GM12891 (cell line): ENCODE measurements at regions not wholly inside any gene's neighbourhood (a gene's known extent, or its start where the extent isn't known, plus 50 kb on each side); places are given as distances from the start of the nearest gene placed in this dataset.

Experiments used
- DNase-seq: peaks from one replicate; pipeline ENCODE4 v3.0.0; 2011; ENCODE audit warnings: low spot score; ENCODE audit not compliant: insufficient read length
- FAIRE-seq: peaks from 2 replicates; lab custom pipeline; 2011; peaks lifted over from hg19 to GRCh38; lab: Jason Lieb, UNC
- PAX5 ChIP-seq: IDR thresholded peaks from 2 replicates; pipeline ENCODE4 v1.6.1; 2011; ENCODE audit warnings: low read length, moderate library complexity, mild to moderate bottlenecking; ENCODE audit not compliant: insufficient read depth, severe bottlenecking
- POLR2A ChIP-seq: IDR thresholded peaks from 2 replicates; pipeline ENCODE4 v1.6.1; 2011; ENCODE audit warnings: low read depth, low read length, control low read depth
- POLR2AphosphoS5 ChIP-seq: IDR thresholded peaks from 2 replicates; pipeline ENCODE4 v1.6.1; 2011; ENCODE audit warnings: low read depth, low read length, control low read depth
- POU2F2 ChIP-seq: IDR thresholded peaks from 2 replicates; pipeline ENCODE4 v1.6.1; 2011; ENCODE audit warnings: low read depth, mild to moderate bottlenecking, control low read depth, low read length, moderate library complexity
- SPI1 ChIP-seq: IDR thresholded peaks from 2 replicates; pipeline ENCODE4 v1.6.1; 2011; ENCODE audit warnings: low read depth, low read length, control low read depth
- TAF1 ChIP-seq: IDR thresholded peaks from 2 replicates; pipeline ENCODE4 v1.6.1; 2011; ENCODE audit warnings: low read depth, low read length, control low read depth

DNA sequence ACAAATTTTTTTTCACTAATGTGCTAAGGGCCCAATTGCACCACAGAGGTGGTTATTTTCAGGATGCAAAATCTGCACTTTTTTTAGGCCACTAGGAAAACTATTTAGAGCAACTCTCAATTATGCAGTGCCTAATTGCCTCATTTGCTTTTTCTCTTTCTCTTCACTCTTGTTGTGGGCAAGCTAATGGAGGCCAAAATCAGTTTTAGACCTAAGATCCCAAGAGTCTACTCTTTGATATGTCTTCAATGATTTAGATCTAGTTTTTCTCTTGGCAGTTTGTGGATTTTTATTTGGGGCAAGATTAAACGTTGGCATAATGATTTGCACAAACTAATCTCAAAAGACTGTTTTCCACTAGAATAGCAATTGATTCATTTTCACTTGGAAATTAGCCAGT, 1996.9 kb downstream of the LRRC4C start:
- TF ChIP-seq POLR2A: no peak
- TF ChIP-seq TAF1: no peak
- TF ChIP-seq SPI1: no peak
- TF ChIP-seq POLR2AphosphoS5: no peak
- no peak for TF ChIP-seq POU2F2
- no peak for TF ChIP-seq PAX5
- FAIRE-seq (no peak), DNase-seq (no peak)

DNA sequence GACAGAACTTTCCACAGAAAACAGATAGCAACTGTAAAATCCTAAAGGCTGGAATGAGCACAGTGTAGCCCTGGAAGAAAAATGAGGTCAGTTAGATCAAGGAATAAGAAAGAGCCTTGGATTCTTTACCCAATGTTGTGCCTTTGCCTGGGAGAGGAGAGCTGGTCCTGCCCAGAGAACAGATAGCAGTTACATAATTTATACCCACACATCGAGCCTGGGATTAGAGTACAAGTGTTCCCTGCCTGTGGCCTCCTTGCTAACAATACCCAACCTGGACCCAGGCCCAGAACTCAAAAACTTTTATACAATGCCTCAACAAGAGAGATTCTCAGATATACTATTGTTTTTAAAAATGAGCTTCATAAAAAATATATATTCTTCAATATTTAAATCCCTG, 1998.4 kb downstream of the LRRC4C start:
- DNase-seq (no peak), FAIRE-seq (no peak)
- TF ChIP-seq TAF1 (no peak), POU2F2 (no peak), POLR2A (no peak), SPI1 (no peak), POLR2AphosphoS5 (no peak), PAX5 (no peak)

DNA sequence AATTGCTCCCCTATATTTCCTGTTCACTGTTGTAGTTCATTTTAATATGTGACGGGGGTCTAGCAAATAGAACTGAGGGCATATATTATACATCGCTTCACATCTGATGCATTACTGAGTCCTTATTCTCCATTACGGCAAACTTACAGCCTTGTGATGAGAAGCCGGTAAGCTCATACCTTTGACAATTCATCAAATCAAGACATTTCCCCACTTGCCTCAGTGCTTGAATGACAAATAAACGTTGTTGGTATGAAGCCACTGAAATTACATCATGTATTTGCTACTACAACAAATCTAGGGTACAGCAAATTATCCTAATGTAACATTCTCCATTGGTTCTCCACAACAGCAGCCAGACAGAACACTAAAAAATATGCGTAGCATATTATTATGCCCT, 1999.8 kb downstream of the LRRC4C start:
- no peak for DNase-seq
- FAIRE-seq: no peak
- TF ChIP-seq POLR2AphosphoS5 (no peak), POLR2A (no peak), PAX5 (no peak), SPI1 (no peak), TAF1 (no peak), POU2F2 (no peak)

DNA sequence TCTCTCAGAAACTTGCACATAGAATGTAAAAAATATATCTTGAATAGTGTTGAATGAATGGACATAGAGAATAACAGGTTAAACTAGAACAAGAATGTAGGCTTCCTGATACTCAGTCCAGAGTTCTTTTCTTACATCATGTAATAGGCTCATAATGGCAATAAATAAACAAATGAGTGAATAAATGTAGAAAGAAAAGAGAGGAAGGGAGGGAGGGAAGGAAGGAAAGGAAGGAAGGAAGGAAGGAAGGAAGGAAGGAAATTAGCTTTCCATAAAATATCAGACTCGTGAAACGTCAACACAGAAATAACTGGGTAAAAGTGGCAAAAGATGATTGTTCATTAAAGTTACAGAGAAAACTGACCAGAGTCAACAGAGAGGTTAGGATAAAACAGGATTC, 2001.0 kb downstream of the LRRC4C start:
- no peak for FAIRE-seq
- TF ChIP-seq SPI1: no peak
- no peak for TF ChIP-seq PAX5
- TF ChIP-seq POLR2AphosphoS5: no peak
- no peak for TF ChIP-seq TAF1
- TF ChIP-seq POLR2A: no peak
- TF ChIP-seq POU2F2: no peak
- no peak for DNase-seq

DNA sequence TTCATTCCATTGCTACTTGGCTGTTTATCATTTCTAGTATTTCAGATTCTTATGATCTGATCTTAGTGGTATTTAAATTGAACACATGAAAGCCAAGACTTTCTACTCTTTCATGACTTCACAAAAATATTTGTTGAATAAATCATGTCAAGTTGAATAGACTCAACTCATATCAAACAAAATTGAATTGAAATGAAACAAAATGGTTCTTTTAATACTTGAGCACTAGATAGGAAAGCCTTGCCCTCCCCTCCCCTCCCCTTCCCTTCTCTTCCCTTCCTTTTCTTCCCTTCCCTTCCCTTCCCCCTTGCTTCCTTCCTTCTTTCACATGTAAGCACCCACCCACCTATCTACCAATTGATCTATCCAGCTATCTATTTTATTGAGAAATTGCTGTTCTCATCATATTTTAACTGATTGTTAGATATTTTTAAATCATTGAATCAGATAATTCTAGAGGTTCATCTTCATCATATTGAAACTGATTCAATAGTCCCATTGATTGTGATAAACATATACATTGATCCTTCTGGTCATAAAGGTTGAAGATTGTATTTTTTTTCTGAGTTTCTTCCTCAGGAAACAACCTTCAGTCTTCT, 2015.9 kb downstream of the LRRC4C start:
- no peak for FAIRE-seq
- DNase-seq: no peak
- TF ChIP-seq PAX5: no peak
- no peak for TF ChIP-seq POU2F2
- no peak for TF ChIP-seq POLR2A
- no peak for TF ChIP-seq SPI1
- TF ChIP-seq TAF1: no peak
- no peak for TF ChIP-seq POLR2AphosphoS5

DNA sequence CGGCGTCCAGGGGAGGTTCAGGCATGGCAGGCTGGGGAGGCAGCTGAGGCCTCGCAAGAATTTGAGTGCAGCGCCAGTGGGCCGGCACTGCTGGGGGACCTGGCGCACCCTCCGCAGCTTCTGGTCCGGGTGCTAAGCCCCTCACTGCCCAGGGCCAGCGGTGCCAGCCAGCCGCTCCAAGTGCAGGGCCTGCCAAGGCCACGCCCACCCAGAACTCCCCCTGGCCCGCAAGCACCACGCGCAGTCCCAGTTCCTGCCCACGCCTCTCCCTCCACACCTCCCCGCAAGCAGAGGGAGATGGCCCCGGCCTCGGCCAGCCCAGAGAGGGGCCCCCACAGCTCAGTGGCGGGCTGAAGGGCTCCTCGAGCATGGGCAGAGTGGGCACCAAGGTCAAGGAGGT, 2017.3 kb downstream of the LRRC4C start:
- FAIRE-seq (no peak), DNase-seq (no peak)
- no peak for TF ChIP-seq TAF1
- no peak for TF ChIP-seq POU2F2
- no peak for TF ChIP-seq SPI1
- TF ChIP-seq POLR2A: no peak
- TF ChIP-seq PAX5: no peak
- no peak for TF ChIP-seq POLR2AphosphoS5

DNA sequence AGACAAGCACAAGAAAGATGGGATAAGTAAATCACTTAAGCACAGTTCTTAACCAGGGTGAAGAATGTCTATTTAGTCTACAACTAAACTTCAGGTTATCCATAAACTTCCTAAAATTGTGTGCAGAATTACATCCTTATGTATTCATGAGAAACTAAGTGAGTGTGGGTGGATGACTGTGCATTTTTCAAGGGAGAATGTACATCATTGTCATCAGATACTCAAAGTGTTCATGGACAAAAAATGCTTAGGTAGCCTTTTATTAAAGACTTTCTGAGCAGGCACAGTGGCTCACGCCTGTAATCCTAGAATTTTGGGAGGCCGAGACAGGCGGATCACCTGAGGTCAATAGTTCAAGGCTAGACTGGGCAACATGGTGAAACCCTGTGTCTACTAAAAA, 2023.8 kb downstream of the LRRC4C start:
- TF ChIP-seq PAX5 (no peak), TAF1 (no peak), POLR2A (no peak), SPI1 (no peak), POU2F2 (no peak), POLR2AphosphoS5 (no peak)
- FAIRE-seq (no peak), DNase-seq (no peak)

DNA sequence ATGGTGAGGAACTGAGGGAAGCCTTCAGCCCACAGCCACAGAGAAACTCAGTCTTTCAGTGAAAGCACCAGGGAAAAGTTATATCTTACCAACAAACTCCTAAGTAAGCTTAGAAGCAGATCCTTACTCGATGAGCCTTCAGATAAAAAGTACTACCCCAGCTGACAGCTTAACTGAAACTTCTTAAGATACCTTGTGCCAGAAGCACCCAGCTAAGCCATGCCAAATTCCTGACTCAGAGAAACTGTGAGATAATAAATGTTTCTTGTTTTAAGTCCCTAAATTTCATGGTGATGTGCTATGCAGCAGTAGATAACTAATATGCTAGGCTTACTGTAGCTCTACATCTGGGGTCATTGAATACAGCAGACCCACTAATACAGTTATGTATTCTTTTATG, 2025.0 kb downstream of the LRRC4C start:
- FAIRE-seq (no peak), DNase-seq (no peak)
- TF ChIP-seq PAX5: no peak
- no peak for TF ChIP-seq POU2F2
- TF ChIP-seq POLR2A: no peak
- TF ChIP-seq POLR2AphosphoS5: no peak
- no peak for TF ChIP-seq TAF1
- no peak for TF ChIP-seq SPI1

DNA sequence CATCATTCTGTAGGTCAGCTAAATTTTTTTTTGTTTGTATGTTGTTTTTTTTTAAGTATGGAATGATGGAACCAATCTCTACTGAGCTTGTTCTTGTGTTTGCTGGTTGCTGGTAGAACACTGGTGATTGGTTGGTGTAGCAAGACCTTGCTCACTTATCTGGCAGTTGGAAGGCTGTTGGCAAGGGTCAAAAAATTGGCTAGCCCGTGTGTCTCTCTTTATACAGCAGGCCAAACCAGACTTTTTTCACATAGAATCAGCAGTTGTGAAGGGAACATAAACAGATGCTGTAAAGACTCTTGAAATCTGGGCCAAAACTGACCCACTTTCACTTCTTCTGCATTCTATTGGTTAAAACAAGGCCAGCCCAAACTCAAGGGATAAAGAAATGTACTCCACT, 2026.5 kb downstream of the LRRC4C start:
- FAIRE-seq (no peak), DNase-seq (no peak)
- no peak for TF ChIP-seq PAX5
- no peak for TF ChIP-seq POU2F2
- no peak for TF ChIP-seq SPI1

DNA sequence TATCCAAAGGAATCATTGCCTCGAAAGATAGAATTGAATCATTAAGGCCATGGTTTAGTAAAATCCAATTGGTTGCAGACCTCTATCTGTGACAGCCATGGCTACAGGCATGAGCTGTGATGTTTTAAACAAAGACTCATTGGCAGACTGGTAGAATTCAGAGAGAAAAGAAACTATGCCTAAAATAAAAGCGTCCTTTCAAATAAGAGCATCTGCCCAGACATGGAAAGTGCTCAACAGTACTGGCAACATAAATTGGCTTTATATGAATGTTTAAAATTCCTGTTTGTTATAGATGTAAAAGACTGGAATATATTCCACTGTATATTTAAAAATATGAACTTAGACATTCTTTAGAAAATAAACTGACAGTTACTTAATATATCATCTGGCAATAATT, 2034.2 kb downstream of the LRRC4C start:
- DNase-seq: no peak
- TF ChIP-seq POLR2AphosphoS5: no peak
- no peak for TF ChIP-seq POLR2A
- TF ChIP-seq SPI1: no peak
- TF ChIP-seq PAX5: no peak
- TF ChIP-seq POU2F2: no peak
- no peak for TF ChIP-seq TAF1
- FAIRE-seq: no peak
